Activated B cell treated with CpG ODN at 0.5 μM for 24 hours (primary cell): ENCODE measurements at regions not wholly inside any gene's neighbourhood (a gene's known extent, or its start where the extent isn't known, plus 50 kb on each side); places are given as distances from the start of the nearest gene placed in this dataset.

Experiments
- ATAC-seq: fragments of 200-7000 bp; cut with Tn5 transposase; one replicate; pipeline ENCODE4 v1.10.0; 2021; ENCODE audit warnings: low read depth, mild to moderate bottlenecking, moderate library complexity
- CTCF ChIA-PET: fragments of 350-600 bp; sonication (Branson Sonifier 250); formaldehyde crosslinking; loops from one replicate; lab custom pipeline; 2021; ENCODE audit warnings: antibody characterized with exemption; lab: Charles Lee
- POLR2A ChIA-PET: fragments of 350-600 bp; sonication (Branson Sonifier 250); formaldehyde crosslinking; loops from one replicate; lab custom pipeline; 2021; ENCODE audit warnings: antibody characterized with exemption; lab: Charles Lee
- DNase-seq: peaks from one replicate; pipeline ENCODE4 v3.0.0; 2022
- H3K27ac Mint-ChIP-seq: one replicate; pipeline ENCODE4 v1.8.0; 2020; ENCODE audit warnings: mixed read lengths
- H3K27me3 Mint-ChIP-seq: one replicate; pipeline ENCODE4 v1.8.0; 2021; ENCODE audit warnings: mixed read lengths
- H3K36me3 Mint-ChIP-seq: one replicate; pipeline ENCODE4 v1.8.0; 2021; ENCODE audit warnings: low read depth, mixed read lengths
- H3K4me1 Mint-ChIP-seq: one replicate; pipeline ENCODE4 v1.8.0; 2021; ENCODE audit warnings: mixed read lengths
- H3K4me3 Mint-ChIP-seq: one replicate; pipeline ENCODE4 v1.8.0; 2020; ENCODE audit warnings: mild to moderate bottlenecking, mixed read lengths
- H3K9me3 Mint-ChIP-seq: one replicate; pipeline ENCODE4 v1.8.0; 2020; ENCODE audit warnings: mixed read lengths
- intact Hi-C: fragments of 100-400 bp; cut with micrococcal nuclease; formaldehyde crosslinking; loops from one replicate; pipeline ENCODE4 v1.15.1; 2024
- TF ChIP-seq, protein P1 (sequence below): fragments of 200-600 bp; IDR thresholded peaks from one replicate; pipeline ENCODE4 v1.8.0; 2022; ENCODE audit warnings: antibody characterized with exemption, mild to moderate bottlenecking

DNA sequence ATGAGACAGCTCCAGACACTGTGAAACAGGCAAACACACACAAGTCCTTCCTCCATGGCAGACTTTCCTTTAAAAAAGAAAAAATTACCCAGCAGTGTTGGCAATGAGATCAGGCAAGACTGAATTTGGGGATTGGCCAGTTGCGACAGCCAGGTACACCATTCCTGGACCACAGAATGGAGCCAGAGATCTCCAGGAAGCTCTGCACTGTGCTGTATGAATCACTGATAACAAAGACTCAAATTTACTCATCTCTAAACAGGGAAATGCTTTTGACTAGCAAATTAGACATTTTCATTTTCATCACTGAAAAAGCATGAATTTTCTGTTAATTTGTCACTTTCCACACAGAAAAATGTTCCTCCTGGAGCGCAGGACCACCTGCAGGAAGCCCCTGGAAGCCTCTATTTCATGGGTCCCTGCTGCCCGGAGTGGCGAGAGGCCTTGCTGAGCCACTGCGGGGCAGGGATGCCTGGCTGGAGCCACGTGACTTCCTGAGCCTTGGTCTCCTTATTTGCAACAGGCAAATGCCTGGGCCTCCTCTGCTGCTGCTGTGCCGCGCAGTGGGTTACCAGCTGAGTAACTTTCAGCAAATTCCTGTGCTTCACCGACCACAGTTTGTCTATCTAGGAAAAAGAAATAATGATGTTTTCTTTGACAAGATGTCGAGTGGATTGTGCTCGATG is 185.9 kb upstream of the ZNF618 start:
- Mint-ChIP-seq H3K27ac (no peak overlapping the region), H3K4me3 (no peak overlapping the region), H3K4me1 (peaks cover 3% of the 10 kb centered on the region), H3K36me3 (no peaks in the 10 kb centered on the region), H3K27me3 (peaks cover 38% of the 10 kb centered on the region), H3K9me3 (peaks cover 10% of the 10 kb centered on the region)
- no peak for DNase-seq
- CTCF ChIA-PET = no interaction called here
- intact Hi-C loops = no loop called here
- TF ChIP-seq, protein P1, sequence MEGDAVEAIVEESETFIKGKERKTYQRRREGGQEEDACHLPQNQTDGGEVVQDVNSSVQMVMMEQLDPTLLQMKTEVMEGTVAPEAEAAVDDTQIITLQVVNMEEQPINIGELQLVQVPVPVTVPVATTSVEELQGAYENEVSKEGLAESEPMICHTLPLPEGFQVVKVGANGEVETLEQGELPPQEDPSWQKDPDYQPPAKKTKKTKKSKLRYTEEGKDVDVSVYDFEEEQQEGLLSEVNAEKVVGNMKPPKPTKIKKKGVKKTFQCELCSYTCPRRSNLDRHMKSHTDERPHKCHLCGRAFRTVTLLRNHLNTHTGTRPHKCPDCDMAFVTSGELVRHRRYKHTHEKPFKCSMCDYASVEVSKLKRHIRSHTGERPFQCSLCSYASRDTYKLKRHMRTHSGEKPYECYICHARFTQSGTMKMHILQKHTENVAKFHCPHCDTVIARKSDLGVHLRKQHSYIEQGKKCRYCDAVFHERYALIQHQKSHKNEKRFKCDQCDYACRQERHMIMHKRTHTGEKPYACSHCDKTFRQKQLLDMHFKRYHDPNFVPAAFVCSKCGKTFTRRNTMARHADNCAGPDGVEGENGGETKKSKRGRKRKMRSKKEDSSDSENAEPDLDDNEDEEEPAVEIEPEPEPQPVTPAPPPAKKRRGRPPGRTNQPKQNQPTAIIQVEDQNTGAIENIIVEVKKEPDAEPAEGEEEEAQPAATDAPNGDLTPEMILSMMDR = no peak
- no peak for ATAC-seq
- POLR2A ChIA-PET = no interaction called here

DNA sequence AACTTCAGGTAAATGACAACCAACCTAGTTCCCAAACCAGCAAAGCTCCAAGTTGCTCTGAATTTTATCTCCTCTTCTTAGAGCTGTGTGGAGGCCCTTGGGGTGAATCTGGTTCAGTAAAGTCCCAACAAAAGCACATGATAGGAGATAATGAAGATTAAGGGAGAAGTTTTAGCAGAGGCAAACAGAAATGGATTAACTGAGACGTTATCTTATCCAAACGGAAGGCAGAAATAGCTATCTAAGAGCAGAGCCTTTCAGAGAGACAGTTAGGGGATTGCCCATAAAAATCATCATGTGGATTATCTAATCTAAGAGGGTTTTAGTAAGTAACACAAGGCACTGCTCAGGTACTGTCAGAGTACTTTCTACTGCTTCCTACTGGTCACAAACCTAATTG is 183.9 kb upstream of the ZNF618 start:
- peaks cover 32% of the 10 kb centered on the region for H3K27me3 Mint-ChIP-seq
- no peak for ATAC-seq
- no peak overlapping the region for H3K4me3 Mint-ChIP-seq
- DNase-seq = no peak
- H3K4me1 Mint-ChIP-seq = peaks cover 3% of the 10 kb centered on the region
- intact Hi-C loops = no loop called here
- H3K9me3 Mint-ChIP-seq = no peaks in the 10 kb centered on the region
- ChIA-PET CTCF (no interaction called here), POLR2A (no interaction called here)
- no peak overlapping the region for H3K27ac Mint-ChIP-seq
- no peaks in the 10 kb centered on the region for H3K36me3 Mint-ChIP-seq
- TF ChIP-seq, protein P1 = no peak

DNA sequence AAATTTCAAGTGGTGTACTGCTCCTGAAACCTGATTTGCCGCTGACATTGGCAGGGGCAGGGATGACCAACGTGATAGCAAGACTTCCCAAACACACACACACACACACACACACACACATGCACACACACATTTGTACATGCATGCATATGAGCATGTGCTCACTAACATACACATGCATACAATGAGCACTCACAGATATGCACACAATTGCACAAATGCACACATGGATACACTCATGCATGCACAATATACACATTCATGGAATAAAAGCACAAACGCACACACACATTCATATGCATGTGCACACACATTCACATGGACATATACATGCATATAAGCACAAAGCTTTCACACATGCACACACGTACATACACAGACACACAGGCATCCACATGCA is 181.2 kb upstream of the ZNF618 start:
- Mint-ChIP-seq H3K4me1 (peaks cover 3% of the 10 kb centered on the region), H3K27me3 (peaks cover 14% of the 10 kb centered on the region), H3K9me3 (no peaks in the 10 kb centered on the region), H3K4me3 (no peak overlapping the region), H3K27ac (no peak overlapping the region), H3K36me3 (no peaks in the 10 kb centered on the region)
- intact Hi-C loops = no loop called here
- TF ChIP-seq, protein P1 = no peak
- ATAC-seq = no peak
- DNase-seq = no peak
- ChIA-PET POLR2A (no interaction called here), CTCF (no interaction called here)

DNA sequence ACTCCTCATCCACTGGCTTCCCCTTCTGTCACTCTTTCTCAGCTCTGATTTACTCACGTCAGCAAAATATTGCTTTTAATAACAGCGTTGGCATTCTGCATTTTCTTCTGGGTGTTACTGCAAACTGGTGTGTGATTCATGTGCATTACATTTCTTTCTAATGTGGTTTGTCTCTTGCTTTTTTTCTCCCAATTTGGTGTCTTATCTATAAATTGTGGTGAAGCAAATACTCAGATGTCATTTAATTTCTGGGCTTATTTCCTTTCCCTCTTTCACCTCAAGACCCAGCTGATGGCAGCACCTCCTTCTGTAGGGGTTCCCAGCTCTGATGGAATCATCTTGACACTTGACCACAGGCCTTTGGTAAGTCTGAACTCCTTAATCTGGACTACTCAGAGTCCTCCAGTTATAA is 180.7 kb upstream of the ZNF618 start:
- ATAC-seq = no peak

DNA sequence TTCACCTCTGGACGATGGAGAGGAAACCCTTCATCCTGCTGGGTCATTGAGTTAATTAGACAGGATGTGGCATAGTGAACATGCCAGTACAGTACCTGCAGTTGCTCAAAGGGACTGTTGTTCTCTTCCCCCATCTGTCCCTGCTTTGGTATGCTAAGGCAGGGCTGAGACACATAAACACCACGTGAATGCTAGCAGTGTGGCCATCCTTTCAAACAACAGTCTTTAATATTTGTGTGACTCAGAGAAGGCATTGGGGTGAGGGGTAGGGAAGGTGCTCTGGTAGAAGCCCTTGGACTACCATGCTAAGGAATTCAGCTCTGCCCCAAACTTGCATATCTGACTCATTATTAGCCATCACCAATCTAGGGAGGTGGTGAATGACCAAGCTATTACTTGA is 180.2 kb upstream of the ZNF618 start:
- Mint-ChIP-seq H3K36me3 (no peaks in the 10 kb centered on the region), H3K9me3 (no peaks in the 10 kb centered on the region), H3K4me3 (no peak overlapping the region), H3K27ac (no peak overlapping the region), H3K27me3 (peaks cover 17% of the 10 kb centered on the region), H3K4me1 (no peaks in the 10 kb centered on the region)
- no peak for ATAC-seq
- ChIA-PET CTCF (no interaction called here), POLR2A (no interaction called here)
- TF ChIP-seq, protein P1 = no peak
- no peak for DNase-seq
- intact Hi-C loops = no loop called here

More for the DNA sequence above, 180.7 kb upstream of the ZNF618 start:
- Mint-ChIP-seq H3K4me3 (no peak overlapping the region), H3K27me3 (peaks cover 17% of the 10 kb centered on the region), H3K36me3 (no peaks in the 10 kb centered on the region), H3K9me3 (no peaks in the 10 kb centered on the region), H3K27ac (no peak overlapping the region), H3K4me1 (peaks cover 3% of the 10 kb centered on the region)
- intact Hi-C loops = no loop called here
- ChIA-PET POLR2A (no interaction called here), CTCF (no interaction called here)
- DNase-seq = no peak
- TF ChIP-seq, protein P1 = no peak
